WERI-Rb-1 (cell line): ENCODE measurements at regions not wholly inside any gene's neighbourhood (a gene's known extent, or its start where the extent isn't known, plus 50 kb on each side); places are given as distances from the start of the nearest gene placed in this dataset.

ENCODE experiments used
- DNase-seq: peaks from one replicate; pipeline ENCODE4 v3.0.0-alpha.2; 2020
- H3K27ac ChIP-seq: fragments of 250-450 bp; sonication (Bioruptor Pico); 2 replicates; pipeline ENCODE4 v1.5.1; 2020; ENCODE audit warnings: mild to moderate bottlenecking, moderate library complexity
- H3K27me3 ChIP-seq: fragments of 250-450 bp; sonication (Bioruptor Pico); 2 replicates; pipeline ENCODE4 v1.5.1; 2021; ENCODE audit warnings: mild to moderate bottlenecking, low read depth, moderate library complexity; ENCODE audit not compliant: insufficient read depth, severe bottlenecking
- H3K36me3 ChIP-seq: fragments of 250-450 bp; sonication (Bioruptor Pico); 2 replicates; pipeline ENCODE4 v1.5.1; 2020; ENCODE audit warnings: mild to moderate bottlenecking, moderate library complexity
- H3K4me3 ChIP-seq: 2 replicates; pipeline ENCODE4 v1.5.1; 2011; ENCODE audit warnings: low read depth, mild to moderate bottlenecking, control low read depth, low read length
- H3K9me3 ChIP-seq: fragments of 250-450 bp; sonication (Bioruptor Pico); 2 replicates; pipeline ENCODE4 v1.5.1; 2021; ENCODE audit warnings: mild to moderate bottlenecking, moderate library complexity; ENCODE audit not compliant: severe bottlenecking
- TF ChIP-seq, protein P1 (sequence below): IDR thresholded peaks from 2 replicates; pipeline ENCODE4 v1.5.1; 2011; ENCODE audit warnings: low read depth, mild to moderate bottlenecking, control low read depth, inconsistent platforms, low read length

DNA sequence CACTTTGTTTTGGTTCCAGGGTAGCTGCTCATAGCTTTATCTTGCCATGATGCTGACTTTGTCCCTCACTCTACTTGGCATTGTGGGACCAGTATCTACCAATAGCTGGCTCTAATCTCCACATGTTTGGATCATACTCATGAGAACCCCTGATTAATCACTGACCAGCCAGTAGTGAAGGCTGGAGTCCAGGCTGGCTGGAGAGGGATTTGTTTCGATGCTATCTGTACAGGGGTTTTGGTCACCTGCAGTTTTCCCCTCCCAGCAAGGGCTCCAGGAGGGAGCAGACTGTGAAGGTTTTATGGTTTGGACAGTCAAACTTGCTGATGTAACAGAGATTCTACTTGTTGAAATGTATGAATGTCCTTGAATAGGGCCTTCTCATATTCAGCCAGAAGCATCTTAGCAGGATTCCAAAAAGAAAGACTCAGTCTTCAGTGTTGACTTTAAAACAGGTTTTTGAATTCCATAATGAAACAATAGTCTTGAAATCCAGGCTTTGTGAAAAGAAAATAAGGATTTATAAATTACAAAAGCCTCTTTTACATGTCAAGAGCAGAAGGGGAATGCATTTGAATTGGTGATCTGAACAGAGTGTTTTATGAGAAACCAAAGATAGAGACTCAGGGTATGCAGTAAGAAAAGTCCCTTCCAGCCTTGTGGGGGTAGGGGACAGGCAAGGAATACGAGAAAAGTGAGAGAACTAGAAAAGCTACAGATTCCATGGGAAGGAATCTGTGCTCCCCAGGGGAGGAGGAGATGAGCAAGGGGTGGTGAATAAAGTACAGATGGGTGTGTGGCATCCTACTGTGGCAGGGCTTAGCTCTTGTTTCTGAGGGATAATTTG lies 103.1 kb upstream of the SHISA3 start:
- DNase-seq = no peak
- Histone ChIP-seq H3K36me3 (no peaks in the 10 kb centered on the region), H3K27me3 (no peaks in the 10 kb centered on the region), H3K4me3 (no peak overlapping the region), H3K27ac (no peak overlapping the region), H3K9me3 (no peaks in the 10 kb centered on the region)
- TF ChIP-seq, protein P1, sequence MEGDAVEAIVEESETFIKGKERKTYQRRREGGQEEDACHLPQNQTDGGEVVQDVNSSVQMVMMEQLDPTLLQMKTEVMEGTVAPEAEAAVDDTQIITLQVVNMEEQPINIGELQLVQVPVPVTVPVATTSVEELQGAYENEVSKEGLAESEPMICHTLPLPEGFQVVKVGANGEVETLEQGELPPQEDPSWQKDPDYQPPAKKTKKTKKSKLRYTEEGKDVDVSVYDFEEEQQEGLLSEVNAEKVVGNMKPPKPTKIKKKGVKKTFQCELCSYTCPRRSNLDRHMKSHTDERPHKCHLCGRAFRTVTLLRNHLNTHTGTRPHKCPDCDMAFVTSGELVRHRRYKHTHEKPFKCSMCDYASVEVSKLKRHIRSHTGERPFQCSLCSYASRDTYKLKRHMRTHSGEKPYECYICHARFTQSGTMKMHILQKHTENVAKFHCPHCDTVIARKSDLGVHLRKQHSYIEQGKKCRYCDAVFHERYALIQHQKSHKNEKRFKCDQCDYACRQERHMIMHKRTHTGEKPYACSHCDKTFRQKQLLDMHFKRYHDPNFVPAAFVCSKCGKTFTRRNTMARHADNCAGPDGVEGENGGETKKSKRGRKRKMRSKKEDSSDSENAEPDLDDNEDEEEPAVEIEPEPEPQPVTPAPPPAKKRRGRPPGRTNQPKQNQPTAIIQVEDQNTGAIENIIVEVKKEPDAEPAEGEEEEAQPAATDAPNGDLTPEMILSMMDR = no peak

DNA sequence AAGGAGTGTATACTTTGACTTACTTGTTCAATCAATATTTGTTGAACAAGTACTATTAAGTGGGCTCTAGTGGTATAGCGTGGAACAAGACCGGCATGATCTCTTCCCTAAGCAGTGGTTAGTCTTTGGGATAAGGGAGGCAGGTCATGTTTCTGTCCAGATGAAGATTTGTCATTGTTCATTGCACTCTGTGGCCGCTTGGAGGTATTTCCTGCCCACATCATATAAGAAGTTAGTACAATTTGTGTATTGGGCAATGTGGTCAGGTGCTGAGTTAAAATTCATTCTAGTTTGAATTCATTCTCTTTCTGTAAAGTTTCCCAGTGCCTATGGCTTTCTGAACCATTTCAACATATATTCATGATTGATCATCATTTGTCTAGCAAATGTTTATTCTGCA lies 101.1 kb upstream of the SHISA3 start:
- H3K9me3 ChIP-seq = no peaks in the 10 kb centered on the region
- no peak overlapping the region for H3K4me3 ChIP-seq
- H3K36me3 ChIP-seq = no peaks in the 10 kb centered on the region
- no peak overlapping the region for H3K27ac ChIP-seq
- TF ChIP-seq, protein P1 = no peak
- DNase-seq = no peak
- no peaks in the 10 kb centered on the region for H3K27me3 ChIP-seq

DNA sequence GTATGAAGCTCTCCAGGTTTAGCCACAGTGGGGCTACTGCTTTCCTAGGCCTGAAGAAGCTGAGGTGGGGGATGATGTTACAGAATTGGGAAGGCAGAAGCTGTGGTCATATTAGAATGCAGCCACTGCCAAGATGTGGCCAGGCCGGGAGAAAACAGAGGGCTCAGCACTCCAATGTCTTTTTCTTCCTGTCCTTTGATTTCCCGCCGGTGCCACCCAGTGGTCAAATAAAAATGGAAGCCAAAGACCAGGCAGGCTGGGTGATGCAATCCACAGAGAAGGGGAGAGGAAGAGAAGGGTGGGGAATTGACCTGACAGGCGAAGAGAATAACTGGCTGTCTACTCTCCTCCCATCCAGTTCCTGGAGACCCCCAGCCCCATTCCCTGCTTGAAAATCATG lies 94.9 kb upstream of the SHISA3 start:
- TF ChIP-seq, protein P1 = peak; percentile 51
- H3K36me3 ChIP-seq = no peaks in the 10 kb centered on the region
- H3K9me3 ChIP-seq = no peaks in the 10 kb centered on the region
- no peaks in the 10 kb centered on the region for H3K27me3 ChIP-seq
- H3K27ac ChIP-seq = peak overlapping the region; percentile 52
- peak; percentile 87 for DNase-seq
- H3K4me3 ChIP-seq = no peak overlapping the region

DNA sequence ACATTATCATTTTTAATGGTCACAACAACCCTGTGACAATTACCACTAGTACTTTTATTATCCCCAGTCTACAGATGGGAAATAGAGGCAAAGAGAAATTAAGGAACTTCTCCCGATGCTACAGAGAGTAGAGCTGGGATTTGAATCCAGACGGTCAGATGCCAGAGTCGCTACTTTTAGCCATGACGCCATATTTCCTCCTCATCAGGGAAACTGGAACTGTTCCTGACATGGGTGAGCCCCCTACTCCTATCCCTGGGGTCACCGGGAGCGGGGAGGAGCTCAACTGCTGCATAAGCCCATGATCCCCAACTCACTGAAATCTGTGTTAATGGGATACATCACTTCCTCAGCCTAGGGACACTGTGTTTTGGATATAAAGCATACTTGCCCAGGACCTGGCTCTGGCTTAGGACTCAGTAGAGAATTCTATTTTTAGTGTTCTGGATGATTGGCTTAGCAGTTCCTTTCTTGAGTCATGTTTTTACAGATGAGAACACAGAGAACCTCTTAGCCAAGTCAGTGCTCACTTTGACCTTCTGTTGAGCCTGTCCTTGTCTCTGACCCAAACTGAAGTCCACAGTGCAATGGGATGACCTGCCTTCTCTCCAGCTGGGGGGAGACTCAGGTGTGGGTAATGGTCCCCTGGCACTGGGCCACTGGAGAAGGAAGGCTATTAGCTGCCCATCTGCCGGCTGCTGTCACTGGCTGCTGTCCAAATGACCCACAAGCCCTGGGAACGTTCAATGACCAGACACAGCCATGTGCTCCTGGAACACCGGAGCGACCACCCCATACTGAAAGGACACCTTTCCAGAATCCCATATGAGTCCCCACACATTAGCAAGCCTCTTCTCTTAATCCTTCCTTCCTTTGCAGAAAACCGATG lies 90.8 kb upstream of the SHISA3 start:
- no peak for DNase-seq
- H3K27me3 ChIP-seq = no peaks in the 10 kb centered on the region

DNA sequence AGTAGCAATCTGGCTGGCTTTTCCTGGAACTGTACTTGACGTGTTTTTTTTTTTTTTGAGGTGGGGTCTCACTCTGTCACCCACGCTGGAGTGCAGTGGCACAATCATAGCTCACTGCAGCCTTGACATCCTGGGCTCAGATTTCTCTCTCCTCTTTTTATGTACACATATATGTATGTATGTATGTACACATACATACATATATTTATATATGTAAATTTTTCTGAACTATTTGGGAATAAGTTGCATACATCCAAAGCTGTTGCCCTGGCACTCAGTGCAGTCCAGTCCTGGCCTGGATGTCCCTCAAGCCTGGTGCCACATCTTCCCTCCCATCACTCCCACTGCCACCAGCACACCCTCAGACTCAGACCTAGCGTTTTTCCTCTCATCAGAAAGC lies 89.0 kb upstream of the SHISA3 start:
- Histone ChIP-seq H3K36me3 (no peaks in the 10 kb centered on the region), H3K27ac (no peak overlapping the region), H3K27me3 (no peaks in the 10 kb centered on the region), H3K4me3 (no peak overlapping the region), H3K9me3 (no peaks in the 10 kb centered on the region)
- TF ChIP-seq, protein P1 = no peak
- no peak for DNase-seq

More for the DNA sequence above, 90.8 kb upstream of the SHISA3 start:
- H3K9me3 ChIP-seq = no peaks in the 10 kb centered on the region
- TF ChIP-seq, protein P1 = no peak
- H3K36me3 ChIP-seq = no peaks in the 10 kb centered on the region
- H3K4me3 ChIP-seq = no peak overlapping the region
- H3K27ac ChIP-seq = no peak overlapping the region
